ENCODE measurements at regions not wholly inside any gene's neighbourhood (a gene's known extent, or its start where the extent isn't known, plus 50 kb on each side); places are given as distances from the start of the nearest gene placed in this dataset.

DNA sequence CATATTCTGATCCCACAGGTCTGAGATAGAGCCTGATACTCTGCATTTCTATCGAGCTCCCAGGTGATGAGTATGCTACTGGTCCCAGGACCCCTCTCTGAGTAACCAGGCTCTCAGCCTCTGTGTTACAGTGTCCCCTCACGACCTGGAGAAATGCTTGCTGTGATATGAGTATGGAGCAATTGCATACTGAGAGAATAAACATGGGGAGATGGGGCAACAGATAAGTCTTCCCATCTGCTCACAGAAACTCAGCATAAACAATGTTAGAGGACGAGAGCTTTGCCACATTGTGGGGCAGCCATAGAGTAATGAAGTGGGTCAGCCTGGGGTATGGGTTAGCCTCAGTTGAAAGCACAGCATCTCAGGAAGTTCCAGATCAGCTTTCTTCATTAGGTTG lies 82.6 kb upstream of the HS3ST1 start:
- no peak for DNase-seq (ENCODE audit: low read depth)
- TF ChIP-seq, protein P1, sequence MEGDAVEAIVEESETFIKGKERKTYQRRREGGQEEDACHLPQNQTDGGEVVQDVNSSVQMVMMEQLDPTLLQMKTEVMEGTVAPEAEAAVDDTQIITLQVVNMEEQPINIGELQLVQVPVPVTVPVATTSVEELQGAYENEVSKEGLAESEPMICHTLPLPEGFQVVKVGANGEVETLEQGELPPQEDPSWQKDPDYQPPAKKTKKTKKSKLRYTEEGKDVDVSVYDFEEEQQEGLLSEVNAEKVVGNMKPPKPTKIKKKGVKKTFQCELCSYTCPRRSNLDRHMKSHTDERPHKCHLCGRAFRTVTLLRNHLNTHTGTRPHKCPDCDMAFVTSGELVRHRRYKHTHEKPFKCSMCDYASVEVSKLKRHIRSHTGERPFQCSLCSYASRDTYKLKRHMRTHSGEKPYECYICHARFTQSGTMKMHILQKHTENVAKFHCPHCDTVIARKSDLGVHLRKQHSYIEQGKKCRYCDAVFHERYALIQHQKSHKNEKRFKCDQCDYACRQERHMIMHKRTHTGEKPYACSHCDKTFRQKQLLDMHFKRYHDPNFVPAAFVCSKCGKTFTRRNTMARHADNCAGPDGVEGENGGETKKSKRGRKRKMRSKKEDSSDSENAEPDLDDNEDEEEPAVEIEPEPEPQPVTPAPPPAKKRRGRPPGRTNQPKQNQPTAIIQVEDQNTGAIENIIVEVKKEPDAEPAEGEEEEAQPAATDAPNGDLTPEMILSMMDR (conservative IDR thresholded peaks at IDR 0.05; ENCODE audit: low read depth, low read length): no peak
- H3K4me3 ChIP-seq (ENCODE audit: low read length): no peak overlapping the region

DNA sequence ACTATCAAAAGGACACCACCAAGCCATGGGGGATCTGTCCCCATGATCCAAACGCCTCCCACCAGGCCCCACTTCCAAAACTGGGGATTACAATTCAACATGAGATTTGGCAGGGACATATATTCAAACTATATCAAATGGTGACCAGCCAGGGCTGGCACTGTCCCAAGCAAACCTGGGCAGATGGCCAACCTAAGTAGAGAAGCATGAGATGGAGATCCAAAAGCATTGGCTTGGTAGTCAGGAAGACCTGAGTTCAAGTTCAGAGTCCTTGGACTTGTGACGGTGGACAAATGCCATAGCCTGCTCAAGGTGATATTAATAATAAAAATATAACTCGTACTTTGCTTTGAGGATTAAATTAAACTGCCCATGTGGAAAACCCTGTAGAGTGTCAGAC lies 79.2 kb upstream of the HS3ST1 start:
- TF ChIP-seq, protein P1 (conservative IDR thresholded peaks at IDR 0.05; ENCODE audit: low read depth, low read length): no peak
- DNase-seq (ENCODE audit: low read depth): no peak
- H3K4me3 ChIP-seq (ENCODE audit: low read length): no peak overlapping the region

DNA sequence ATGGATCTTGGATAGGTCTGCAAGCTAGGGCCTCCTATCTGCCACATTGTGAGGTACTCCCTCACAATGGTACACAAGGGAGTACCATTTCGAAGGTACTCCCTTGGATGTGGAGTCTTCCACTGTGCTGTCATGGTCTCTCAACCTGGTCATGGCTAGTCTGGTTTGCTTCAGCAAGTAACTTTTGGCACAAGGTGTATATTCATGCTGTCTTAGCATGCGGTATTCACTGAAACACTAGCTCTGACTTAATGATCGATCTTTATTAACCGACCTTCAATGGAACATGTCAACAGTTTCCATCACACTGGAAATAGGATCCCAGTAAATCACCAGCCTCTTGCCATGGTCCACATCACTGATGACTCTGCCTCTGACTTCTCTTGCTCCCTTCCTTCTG lies 77.5 kb upstream of the HS3ST1 start:
- H3K4me3 ChIP-seq (ENCODE audit: low read length): no peak overlapping the region
- TF ChIP-seq, protein P1 (conservative IDR thresholded peaks at IDR 0.05; ENCODE audit: low read depth, low read length): no peak
- no peak for DNase-seq (ENCODE audit: low read depth)

DNA sequence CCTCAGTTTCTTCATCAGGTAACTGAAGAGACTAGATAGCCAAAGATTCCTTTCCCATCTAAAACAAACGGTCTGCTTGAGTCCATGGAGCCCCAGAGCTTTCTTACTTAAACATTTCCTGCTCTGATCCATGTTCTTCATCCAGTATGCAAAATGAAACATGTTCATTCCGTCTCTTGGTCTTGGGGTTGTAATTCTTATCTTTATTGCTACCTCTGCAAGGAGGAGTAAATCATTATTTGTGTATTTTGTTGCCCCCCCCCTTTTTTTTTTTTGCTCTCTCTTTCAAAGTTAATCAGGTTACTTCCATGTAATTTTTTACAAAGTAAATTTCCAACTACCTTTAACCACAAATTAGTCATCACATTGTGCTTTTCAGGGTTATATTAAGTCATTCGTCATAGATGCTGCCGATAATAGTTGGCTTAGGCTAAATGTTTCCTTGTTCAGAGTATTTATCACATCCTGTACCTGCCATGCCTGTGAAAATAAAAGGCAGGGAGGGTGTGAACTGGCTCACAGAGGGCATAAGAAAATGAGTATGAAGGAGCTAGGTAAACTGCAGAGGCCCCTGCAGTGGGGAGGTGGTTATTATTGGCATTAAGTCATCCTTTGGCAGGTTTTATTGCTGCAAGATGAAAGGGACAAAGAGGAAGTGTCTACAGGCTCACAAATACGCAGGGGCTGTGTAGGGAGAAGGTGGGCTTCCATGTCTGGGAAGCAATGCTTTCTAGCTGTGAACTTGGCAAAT lies 76.7 kb upstream of the HS3ST1 start:
- TF ChIP-seq, protein P1 (conservative IDR thresholded peaks at IDR 0.05; ENCODE audit: low read depth, low read length): no peak
- DNase-seq (ENCODE audit: low read depth): peak; percentile 87
- no peak overlapping the region for H3K4me3 ChIP-seq (ENCODE audit: low read length)

DNA sequence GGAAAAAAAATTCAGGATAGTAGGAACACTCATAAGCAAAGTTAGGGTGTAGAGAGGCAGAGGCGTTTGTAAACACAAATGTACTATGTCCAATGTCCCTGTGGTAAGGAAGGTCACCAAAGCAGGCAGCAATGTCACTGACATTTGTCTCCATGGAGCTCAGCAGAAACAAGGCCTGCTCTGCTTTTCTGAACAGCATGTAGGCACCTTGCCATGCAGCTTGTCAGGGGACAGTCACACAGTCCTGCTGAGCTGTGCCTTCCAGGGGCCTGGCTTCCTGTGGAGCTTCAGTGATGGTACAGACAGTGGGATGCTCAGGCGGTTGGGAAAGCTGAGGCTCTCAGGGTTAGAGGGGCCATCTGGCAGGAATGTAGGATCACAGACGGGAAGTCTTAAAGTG lies 74.5 kb upstream of the HS3ST1 start:
- TF ChIP-seq, protein P1 (conservative IDR thresholded peaks at IDR 0.05; ENCODE audit: low read depth, low read length): no peak
- DNase-seq (ENCODE audit: low read depth): no peak
- no peak overlapping the region for H3K4me3 ChIP-seq (ENCODE audit: low read length)

DNA sequence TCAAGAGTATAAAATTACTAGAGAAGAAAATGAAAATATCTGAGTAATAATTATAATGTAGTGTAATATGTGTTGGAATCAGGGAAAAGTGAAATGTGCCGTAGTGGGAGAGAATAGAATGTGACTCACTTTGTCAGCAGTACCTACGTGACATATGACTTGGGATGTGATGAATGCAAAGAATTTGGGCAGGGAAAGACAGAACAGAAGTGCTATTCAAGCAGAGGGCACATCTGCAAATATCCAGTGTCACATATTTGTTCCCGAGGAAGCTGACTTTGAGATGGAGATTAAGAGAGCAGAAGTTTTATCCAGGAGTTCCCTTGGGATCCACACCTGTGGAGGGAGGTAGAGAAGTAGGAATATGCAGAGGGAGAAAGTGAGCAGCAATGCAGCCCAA lies 69.3 kb upstream of the HS3ST1 start:
- no peak overlapping the region for H3K4me3 ChIP-seq (ENCODE audit: low read length)
- no peak for DNase-seq (ENCODE audit: low read depth)

More for the DNA sequence above, 69.3 kb upstream of the HS3ST1 start:
- TF ChIP-seq, protein P1 (conservative IDR thresholded peaks at IDR 0.05; ENCODE audit: low read depth, low read length): no peak

All from retinal pigment epithelial cell (primary cell).